GM12878 (cell line): ENCODE measurements at regions not wholly inside any gene's neighbourhood (a gene's known extent, or its start where the extent isn't known, plus 50 kb on each side); places are given as distances from the start of the nearest gene placed in this dataset.
"Not testable (repeated sequence)": the region's sequence is repeated elsewhere in the genome, so short reads cannot be mapped to it uniquely, and the experiment has no call there.

Experiments used
- CTCF ChIP-seq, 3 experiments: IDR thresholded peaks in 2 of 3; conservative IDR thresholded peaks in 1 of 3; 2 replicates each; pipeline ENCODE4 v1.5.1; 2011; ENCODE audit warnings: low read depth in 3 of 3, low read length in 3 of 3, mild to moderate bottlenecking in 3 of 3, control low read depth in 2 of 3, moderate library complexity in 2 of 3, inconsistent platforms in 1 of 3, mixed read lengths in 1 of 3; ENCODE audit not compliant: control insufficient read depth in 2 of 3, insufficient read depth in 1 of 3; ENCODE audit errors: extremely low read depth in 1 of 3
- GABPA ChIP-seq: IDR thresholded peaks from 2 replicates; pipeline ENCODE4 v1.6.1; 2014; ENCODE audit warnings: antibody characterized with exemption, low read depth, mild to moderate bottlenecking, inconsistent platforms
- NFYB ChIP-seq: IDR thresholded peaks from 2 replicates; pipeline ENCODE4 v1.6.1; 2011; ENCODE audit warnings: low read depth, mild to moderate bottlenecking, low read length, improper control_type of control experiment, moderate library complexity; ENCODE audit not compliant: insufficient read depth
- SIN3A ChIP-seq: IDR thresholded peaks from 2 replicates; pipeline ENCODE4 v1.6.1; 2012; ENCODE audit warnings: low read depth, low read length, improper control_type of control experiment
- STAT1 ChIP-seq: fragments of 450-650 bp; conservative IDR thresholded peaks from 2 replicates; pipeline ENCODE4 v1.6.1; 2014; ENCODE audit warnings: antibody characterized with exemption, mild to moderate bottlenecking

- TF ChIP-seq STAT1; SIN3A; GABPA; CTCF (IDR thresholded peaks at IDR 0.05 in 2 of 3, conservative IDR thresholded peaks at IDR 0.05 in 1 of 3; ENCODE audit: control insufficient read depth in 2 of 3, extremely low read depth in 1 of 3, insufficient read depth in 1 of 3, low read depth in 3 of 3, low read length in 3 of 3); NFYB: not testable (repeated sequence)
Measured at GRCh38 chr20:12954254-12954653, 54.5 kb upstream of the SPTLC3 start.
